Uterus (tissue), 2 donors: ENCODE measurements at regions not wholly inside any gene's neighbourhood (a gene's known extent, or its start where the extent isn't known, plus 50 kb on each side); places are given as distances from the start of the nearest gene placed in this dataset.

Experiments
- CTCF ChIP-seq, 4 experiments: fragments of 200-600 bp in 2 of 4; fragments of 450-650 bp in 2 of 4; sonication (generic) in 2 of 4; IDR thresholded peaks; one replicate each; pipeline ENCODE4 v1.5.1; 2016 to 2019; ENCODE audit warnings: antibody characterized with exemption in 4 of 4, mild to moderate bottlenecking in 2 of 4, moderate library complexity in 1 of 4
- POLR2A ChIP-seq, 2 donors: fragments of 450-650 bp; IDR thresholded peaks; one replicate each; pipeline ENCODE4 v1.6.1; 2016; ENCODE audit warnings: antibody characterized with exemption in 2 of 2, mild to moderate bottlenecking in 1 of 2, moderate library complexity in 1 of 2

- TF ChIP-seq CTCF (IDR thresholded peaks at IDR 0.05) (no peak), POLR2A (IDR thresholded peaks at IDR 0.05) (no peak)
These were observed 75.5 kb upstream of the CPSF6 start for GRCh38 chr12:69163681-69164362.
